CD4-positive, alpha-beta T cell treated with Interleukin-2 at 100 ng/mL for 4 hours (primary cell): ENCODE measurements at regions not wholly inside any gene's neighbourhood (a gene's known extent, or its start where the extent isn't known, plus 50 kb on each side); places are given as distances from the start of the nearest gene placed in this dataset.
A peak's percentile ranks its signal among the peaks of the same experiment; 100 is the strongest.

Experiments used
- DNase-seq: peaks from one replicate; pipeline ENCODE4 v3.0.0-alpha.2; 2020; ENCODE audit warnings: low spot score

DNA sequence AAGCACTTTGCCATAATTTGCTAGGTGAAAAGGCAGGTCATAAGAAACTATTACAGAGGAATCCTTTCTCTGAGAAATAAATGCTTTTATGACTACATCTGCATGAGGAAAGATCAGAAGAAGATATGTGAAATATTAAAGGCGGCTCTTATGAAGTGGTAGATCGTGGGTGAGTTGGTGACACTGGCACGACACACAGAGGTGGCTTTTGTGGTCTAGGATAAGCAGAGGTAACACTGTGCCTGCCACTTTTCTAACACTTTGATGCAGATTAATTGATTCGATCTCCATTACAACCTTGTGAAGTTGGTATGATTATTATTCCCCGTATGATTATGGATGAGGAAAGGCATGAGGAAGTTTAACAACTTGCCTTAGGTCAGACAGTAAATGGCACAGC, 60.0 kb upstream of the ELK3 start:
- peak; percentile 20 for DNase-seq

- DNase-seq, result no peak
Observed at GRCh38 chr12:96136161-96136560, 58.0 kb upstream of the ELK3 start.

DNA sequence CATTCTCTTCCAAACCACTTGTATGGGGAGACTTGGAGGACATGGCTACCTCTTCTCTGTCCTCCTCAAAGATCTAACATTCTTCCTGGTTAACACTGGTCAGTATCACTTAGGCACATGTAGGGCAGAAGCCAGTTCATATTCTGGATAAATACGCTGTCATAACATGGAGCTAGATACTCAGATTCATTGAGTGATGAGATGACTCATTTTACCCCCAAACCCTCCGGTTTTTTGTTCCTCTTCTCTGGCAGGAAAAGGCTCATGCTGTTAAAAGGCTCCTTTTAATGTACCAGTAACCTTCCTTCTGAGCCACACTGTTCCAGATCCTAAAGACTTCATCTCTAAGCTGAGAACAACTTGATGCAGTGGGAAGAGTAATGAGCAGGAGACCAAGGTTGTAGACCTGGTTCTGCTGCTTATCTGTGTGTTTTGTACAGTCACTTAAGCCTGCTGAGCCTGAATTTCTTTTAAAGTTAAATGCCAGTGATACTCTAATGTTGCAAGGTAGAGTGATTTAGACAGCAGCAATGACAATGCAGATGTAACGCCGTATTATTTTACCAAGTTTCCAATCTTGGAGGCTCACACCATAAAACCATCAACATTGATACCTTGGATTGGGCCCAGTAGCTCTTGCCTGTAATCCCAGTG, 57.3 kb upstream of the ELK3 start:
- no peak for DNase-seq

DNA sequence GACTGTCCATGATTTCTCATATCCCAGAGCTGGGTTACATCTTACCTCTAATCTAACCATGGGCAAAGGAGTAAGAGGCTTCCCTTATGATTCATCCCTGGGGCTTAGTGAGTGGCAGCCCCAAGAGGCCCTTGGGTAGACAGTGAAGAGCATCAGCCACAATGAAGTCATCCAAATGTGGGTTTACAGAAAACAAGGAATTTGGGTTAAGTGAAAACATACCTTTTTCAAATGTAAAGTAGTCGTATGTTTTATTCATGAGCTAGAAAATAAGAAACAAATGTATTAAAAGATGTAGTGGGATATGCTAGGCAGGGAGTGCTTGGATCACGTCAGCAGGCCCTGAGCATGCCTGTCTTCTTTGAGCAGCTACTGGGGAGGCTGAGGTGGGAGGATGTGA, 54.0 kb upstream of the ELK3 start:
- no peak for DNase-seq

DNA sequence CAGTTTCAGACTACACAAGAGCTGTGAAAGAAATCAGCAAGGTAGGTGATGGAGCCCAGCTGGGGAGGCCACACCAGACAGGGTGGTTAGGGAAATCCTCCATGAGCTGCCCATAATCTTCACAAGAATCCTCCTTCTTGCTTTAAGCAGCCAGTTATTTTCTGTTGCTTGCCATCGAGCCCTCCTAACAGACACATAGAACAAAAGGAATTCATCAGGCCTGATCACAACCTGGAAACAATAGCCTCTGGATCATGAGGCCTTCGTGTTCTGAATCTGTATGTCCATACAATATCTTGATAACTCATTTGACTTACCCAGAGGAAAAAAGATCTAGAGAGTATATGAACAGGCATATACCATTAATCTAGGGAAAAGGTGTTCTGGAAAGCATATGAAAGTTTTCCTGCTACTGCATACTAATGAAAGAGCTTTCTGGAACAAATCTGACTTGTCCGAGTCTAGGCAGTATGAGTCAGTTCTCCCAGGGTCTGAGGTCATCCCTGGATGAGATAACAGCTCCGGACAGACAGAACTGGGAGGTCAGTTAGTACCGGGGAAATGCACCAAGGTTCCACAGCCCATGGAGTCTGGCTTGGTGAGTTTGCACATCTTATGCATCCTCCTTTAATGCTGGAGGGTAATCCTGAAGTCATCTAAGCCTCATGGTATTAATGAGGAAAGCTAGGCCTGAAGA, 52.8 kb upstream of the ELK3 start:
- no peak for DNase-seq

DNA sequence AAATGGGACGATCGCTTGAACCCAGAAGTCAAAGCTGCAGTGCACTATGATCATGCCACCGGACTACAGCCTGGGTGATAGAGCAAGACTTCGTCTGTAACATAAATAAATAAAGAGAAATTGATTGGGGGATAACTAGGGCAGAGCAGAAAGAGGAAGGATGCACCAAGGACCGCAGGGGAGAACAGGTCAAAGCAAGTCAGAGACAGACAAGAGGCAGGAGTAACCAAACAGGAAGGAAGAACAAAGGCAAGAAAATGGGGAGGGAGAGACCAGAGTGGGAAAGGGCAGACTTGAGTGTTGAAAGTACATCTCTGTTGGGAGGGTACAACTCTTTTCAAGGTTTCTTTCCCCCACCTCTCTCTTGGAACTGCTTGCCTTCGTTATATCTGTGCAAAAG, 50.8 kb upstream of the ELK3 start:
- DNase-seq, result no peak

DNA sequence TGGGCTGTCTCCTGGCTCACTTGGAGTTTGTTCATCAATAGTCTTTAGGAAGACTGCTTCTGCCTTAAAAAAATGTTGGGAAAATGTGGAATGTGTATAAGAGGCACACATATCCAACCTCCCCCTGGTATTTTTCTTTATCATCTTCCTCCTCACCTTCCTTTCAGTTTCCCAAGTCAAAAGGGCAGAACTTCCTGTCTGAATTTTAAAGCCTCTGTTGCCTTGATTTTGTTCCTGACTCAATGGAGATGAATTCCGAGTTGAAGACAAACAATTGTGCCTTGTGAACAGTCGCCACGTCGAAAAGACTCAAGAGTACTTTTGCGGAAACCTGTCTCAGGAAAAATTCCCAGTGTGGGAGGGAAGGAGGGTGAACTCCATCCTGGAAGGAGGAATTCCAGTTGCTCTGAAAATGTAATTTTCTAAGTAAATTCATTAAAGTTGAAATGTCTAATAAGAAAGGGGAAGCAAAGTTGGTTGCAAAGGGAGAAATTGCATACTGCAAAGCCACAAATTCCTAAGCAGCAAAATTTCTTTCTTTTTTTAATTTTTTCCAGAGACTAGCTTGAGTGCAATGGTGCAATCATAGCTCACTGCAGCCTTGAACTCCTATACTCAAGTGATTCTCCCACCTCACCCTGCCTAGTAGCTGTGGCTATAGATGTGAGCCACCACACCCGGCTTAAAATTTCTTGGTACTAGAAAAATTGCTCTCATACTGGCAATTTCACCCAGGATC, 50.2 kb upstream of the ELK3 start:
- DNase-seq, result no peak
